Gastrocnemius medialis (tissue), 4 donors: ENCODE measurements at regions not wholly inside any gene's neighbourhood (a gene's known extent, or its start where the extent isn't known, plus 50 kb on each side); places are given as distances from the start of the nearest gene placed in this dataset.
"Not testable (repeated sequence)": the region's sequence is repeated elsewhere in the genome, so short reads cannot be mapped to it uniquely, and the experiment has no call there.

ENCODE experiments used
- ATAC-seq, 2 donors: fragments of 150-250 bp; one replicate each; pipeline ENCODE4 v1.9.1; 2016
- DNase-seq, 2 donors: peaks; one replicate each; pipeline ENCODE4 v3.0.0-alpha.2; 2019
- H3K27ac ChIP-seq, 4 donors: fragments of 200-600 bp; sonication (generic); 1 replicate in 1 of 4; 2 replicates in 3 of 4; pipeline ENCODE4 v1.5.1; 2016 to 2018; ENCODE audit warnings: mild to moderate bottlenecking in 2 of 4, moderate library complexity in 1 of 4
- H3K27me3 ChIP-seq, 3 donors: fragments of 200-600 bp; sonication (generic) in 2 of 3; 1 replicate in 1 of 3; 2 replicates in 2 of 3; pipeline versions ENCODE4 v1.5.1 to v1.6.0; 2016 to 2019; ENCODE audit warnings: mild to moderate bottlenecking in 1 of 3, moderate library complexity in 1 of 3
- H3K36me3 ChIP-seq, 2 donors: fragments of 200-600 bp; sonication (generic) in 1 of 2; one replicate each; pipeline ENCODE4 v1.5.1; 2017 to 2018
- H3K4me1 ChIP-seq, 2 donors: fragments of 200-600 bp; sonication (generic) in 1 of 2; one replicate each; pipeline ENCODE4 v1.5.1; 2016 to 2017; ENCODE audit warnings: mild to moderate bottlenecking in 2 of 2
- H3K4me3 ChIP-seq, 4 donors: fragments of 200-600 bp; sonication (generic) in 3 of 4; 1 replicate in 1 of 4; 2 replicates in 3 of 4; pipeline ENCODE4 v1.5.1; 2016 to 2019; ENCODE audit warnings: mild to moderate bottlenecking in 2 of 4
- H3K9me3 ChIP-seq, 3 donors: fragments of 200-600 bp; sonication (generic) in 2 of 3; 1 replicate in 1 of 3; 2 replicates in 2 of 3; pipeline ENCODE4 v1.5.1; 2016 to 2019
- CTCF ChIP-seq, 5 experiments: fragments of 450-650 bp in 3 of 5; fragments of 200-600 bp in 2 of 5; sonication (generic) in 2 of 5; IDR thresholded peaks in 4 of 5; conservative IDR thresholded peaks in 1 of 5; 1 replicate in 4 of 5; 2 replicates in 1 of 5; pipeline ENCODE4 v1.5.1; 2016 to 2019; ENCODE audit warnings: antibody characterized with exemption in 5 of 5, mild to moderate bottlenecking in 3 of 5, moderate library complexity in 3 of 5
- POLR2A ChIP-seq, 2 donors: fragments of 450-650 bp; IDR thresholded peaks; one replicate each; pipeline ENCODE4 v1.6.1; 2017; ENCODE audit warnings: antibody characterized with exemption in 2 of 2, mild to moderate bottlenecking in 2 of 2, moderate library complexity in 2 of 2
- in situ Hi-C, 4 donors: fragments of 200-750 bp; cut with MboI; loops; one replicate each; pipeline versions ENCODE4 v1.15.0 to v1.8.0; 2017; ENCODE audit warnings: low sequenced_read_pairs in 4 of 4
- intact Hi-C: fragments of 100-400 bp; cut with DNase I; formaldehyde crosslinking; loops from one replicate; pipeline ENCODE4 v1.15.1; 2023; ENCODE audit warnings: low total_unique reads

DNA sequence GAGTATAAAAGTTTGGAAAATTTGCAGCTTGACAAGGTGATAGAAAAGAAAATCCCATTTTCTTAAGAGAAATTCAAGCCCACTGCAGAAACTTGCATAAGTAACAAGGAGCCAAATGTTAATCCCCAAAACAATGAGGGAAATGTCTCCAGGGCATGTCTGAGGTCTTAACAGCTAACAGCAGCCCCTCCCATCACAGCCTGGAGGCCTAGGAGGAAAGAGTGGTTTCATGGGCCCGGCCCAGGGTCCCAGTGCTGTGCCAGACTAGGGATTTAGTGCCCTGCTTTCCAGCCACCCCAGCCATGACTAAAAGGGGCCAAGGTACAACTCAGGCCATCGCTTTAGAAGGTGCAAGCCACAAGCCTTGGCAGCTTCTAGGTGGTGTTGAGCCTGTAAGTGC is 123.7 kb upstream of the TRPC6 start:
- in situ Hi-C loops: no loop called here
- no peak for ATAC-seq
- TF ChIP-seq CTCF (IDR thresholded peaks at IDR 0.05 in 4 of 5, conservative IDR thresholded peaks at IDR 0.05 in 1 of 5) (no peak), POLR2A (IDR thresholded peaks at IDR 0.05) (no peak)

GRCh38 chr11:101706541-101706940 is 122.7 kb upstream of the TRPC6 start:
- no peak for DNase-seq
- Histone ChIP-seq H3K36me3 (no peaks in the 10 kb centered on the region), H3K27ac (no peak overlapping the region), H3K4me1 (no peaks in the 10 kb centered on the region), H3K4me3 (no peak overlapping the region), H3K9me3 (no peaks in the 10 kb centered on the region), H3K27me3 (no peaks in the 10 kb centered on the region)
- no peak for ATAC-seq
- intact Hi-C loops: no loop called here
- in situ Hi-C loops: no loop called here
- TF ChIP-seq CTCF (IDR thresholded peaks at IDR 0.05 in 4 of 5, conservative IDR thresholded peaks at IDR 0.05 in 1 of 5) (no peak), POLR2A (IDR thresholded peaks at IDR 0.05) (no peak)

More for the DNA sequence above, 123.7 kb upstream of the TRPC6 start:
- H3K36me3 ChIP-seq: no peaks in the 10 kb centered on the region
- H3K9me3 ChIP-seq: no peaks in the 10 kb centered on the region
- intact Hi-C loops: no loop called here
- no peak for DNase-seq
- no peaks in the 10 kb centered on the region for H3K27me3 ChIP-seq
- no peaks in the 10 kb centered on the region for H3K4me1 ChIP-seq
- no peak overlapping the region for H3K27ac ChIP-seq
- H3K4me3 ChIP-seq: no peak overlapping the region

DNA sequence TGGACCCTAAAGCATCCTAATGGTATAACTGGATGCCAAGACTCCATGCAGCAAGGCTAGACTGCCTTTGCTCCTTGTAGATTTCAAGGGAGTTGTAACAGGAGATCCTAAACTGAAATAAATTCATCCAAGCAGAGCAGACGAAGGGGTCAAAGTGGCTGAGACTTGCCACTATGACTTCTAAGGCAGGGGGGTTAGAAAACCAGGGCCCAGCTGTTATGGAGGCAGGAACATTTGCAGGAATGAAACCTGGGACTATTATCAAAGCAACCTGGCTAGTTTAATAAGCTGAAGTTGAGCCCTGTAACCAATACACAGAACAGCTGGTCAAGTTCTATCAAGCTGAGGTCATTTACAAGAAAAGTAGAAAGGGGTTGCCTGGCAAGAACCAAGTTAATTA is 122.2 kb upstream of the TRPC6 start:
- in situ Hi-C loops: no loop called here
- Histone ChIP-seq H3K36me3 (no peaks in the 10 kb centered on the region), H3K27ac (no peak overlapping the region), H3K27me3 (no peaks in the 10 kb centered on the region), H3K9me3 (no peaks in the 10 kb centered on the region), H3K4me3 (no peak overlapping the region), H3K4me1 (no peaks in the 10 kb centered on the region)
- DNase-seq (no peak), ATAC-seq (no peak)
- intact Hi-C loops: no loop called here
- TF ChIP-seq CTCF (IDR thresholded peaks at IDR 0.05 in 4 of 5, conservative IDR thresholded peaks at IDR 0.05 in 1 of 5): no peak
- no peak for TF ChIP-seq POLR2A (IDR thresholded peaks at IDR 0.05)

DNA sequence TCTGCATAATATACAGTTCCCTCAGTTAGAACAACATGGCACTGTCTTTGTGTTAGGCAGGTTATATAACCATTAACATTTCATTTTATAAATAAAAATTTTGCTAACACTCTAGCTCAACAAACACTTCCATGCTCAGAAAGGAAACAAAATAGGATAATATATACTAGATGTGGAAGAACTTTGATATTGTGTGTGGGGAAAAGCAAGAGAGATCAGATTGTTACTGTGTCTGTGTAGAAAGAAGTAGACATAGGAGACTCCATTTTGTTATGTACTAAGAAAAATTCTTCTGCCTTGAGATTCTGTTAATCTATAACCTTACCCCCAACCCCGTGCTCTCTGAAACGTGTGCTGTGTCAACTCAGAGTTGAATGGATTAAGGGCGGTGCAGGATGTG is 111.1 kb upstream of the TRPC6 start:
- DNase-seq, H3K27ac ChIP-seq, H3K4me3 ChIP-seq, H3K4me1 ChIP-seq, ATAC-seq, H3K36me3 ChIP-seq, H3K9me3 ChIP-seq, intact Hi-C loops, in situ Hi-C loops, H3K27me3 ChIP-seq: not testable (repeated sequence)

DNA sequence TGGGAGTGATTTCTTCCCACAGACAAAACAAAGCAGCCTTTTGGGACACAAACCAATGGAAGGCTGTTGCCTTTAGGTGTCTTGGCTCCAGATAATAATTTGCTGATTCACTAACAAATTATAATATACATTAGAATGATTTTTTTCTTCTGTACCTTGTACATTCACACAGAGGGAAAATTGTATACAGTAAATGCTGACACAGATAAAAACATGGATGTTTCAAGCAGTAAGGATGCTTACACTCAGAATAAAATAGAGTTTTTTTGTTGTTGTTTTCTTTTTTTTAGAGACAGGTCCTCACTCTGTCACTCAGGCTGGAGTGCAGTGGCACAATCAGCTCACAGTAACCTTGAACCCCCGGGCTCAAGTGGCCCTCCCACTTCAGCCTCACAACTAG is 109.2 kb upstream of the TRPC6 start:
- in situ Hi-C loops: no loop called here
- H3K27ac ChIP-seq: no peak overlapping the region

More for the DNA sequence above, 109.2 kb upstream of the TRPC6 start:
- no peak for TF ChIP-seq CTCF (IDR thresholded peaks at IDR 0.05 in 4 of 5, conservative IDR thresholded peaks at IDR 0.05 in 1 of 5)
- no peak for TF ChIP-seq POLR2A (IDR thresholded peaks at IDR 0.05)
- no peaks in the 10 kb centered on the region for H3K9me3 ChIP-seq
- H3K4me3 ChIP-seq: no peak overlapping the region
- H3K27me3 ChIP-seq: no peaks in the 10 kb centered on the region
- ATAC-seq (no peak), DNase-seq (no peak)
- H3K4me1 ChIP-seq: no peaks in the 10 kb centered on the region
- intact Hi-C loops: no loop called here
- no peaks in the 10 kb centered on the region for H3K36me3 ChIP-seq
